RWPE1 (cell line): ENCODE measurements at regions not wholly inside any gene's neighbourhood (a gene's known extent, or its start where the extent isn't known, plus 50 kb on each side); places are given as distances from the start of the nearest gene placed in this dataset.

Experiments
- CTCF ChIA-PET: fragments of 350-600 bp; sonication (Branson Sonifier 250); formaldehyde crosslinking; extraction: SDS; loops from one replicate; lab custom pipeline; 2021; lab: Yijun Ruan, JAX
- POLR2A ChIA-PET: fragments of 400-600 bp; formaldehyde crosslinking; extraction: SDS; loops from one replicate; lab custom pipeline; 2020; ENCODE audit warnings: antibody characterized with exemption; ENCODE audit not compliant: low non-redundant PET; lab: Yijun Ruan, JAX
- DNase-seq: peaks from one replicate; pipeline ENCODE4 v3.0.0; 2012; ENCODE audit warnings: low spot score
- H3K27ac ChIP-seq: fragments of 450-650 bp; 2 replicates; pipeline ENCODE4 v1.5.1; 2017
- CTCF ChIP-seq: fragments of 450-650 bp; conservative IDR thresholded peaks from 2 replicates; pipeline ENCODE4 v1.5.1; 2017; ENCODE audit warnings: low read depth, mild to moderate bottlenecking

GRCh38 chr1:80462006-80462405, 1338.7 kb upstream of the ADGRL2 start:
- CTCF ChIA-PET = no interaction called here
- DNase-seq = no peak
- POLR2A ChIA-PET = no interaction called here
- no peak overlapping the region for H3K27ac ChIP-seq
- no peak for TF ChIP-seq CTCF

GRCh38 chr1:80457409-80457808, 1343.3 kb upstream of the ADGRL2 start:
- no peak overlapping the region for H3K27ac ChIP-seq
- no peak for TF ChIP-seq CTCF
- POLR2A ChIA-PET = no interaction called here
- DNase-seq = no peak
- CTCF ChIA-PET = interaction anchor here (0.7 kb wide), 1 partner anchor 1341 kb away, joined by 3 read pairs; no protein-coding TSS in a partner anchor

GRCh38 chr1:80453775-80454174, 1347.0 kb upstream of the ADGRL2 start:
- CTCF ChIA-PET = interaction anchor here (0.6 kb wide), 1 partner anchor 1250 kb away, joined by 4 read pairs; no protein-coding TSS in a partner anchor

GRCh38 chr1:80450711-80451110, 1350.0 kb upstream of the ADGRL2 start:
- no peak for TF ChIP-seq CTCF
- ChIA-PET CTCF (no interaction called here), POLR2A (no interaction called here)
- no peak for DNase-seq
- no peak overlapping the region for H3K27ac ChIP-seq

More at GRCh38 chr1:80453775-80454174, 1347.0 kb upstream of the ADGRL2 start:
- TF ChIP-seq CTCF = no peak
- POLR2A ChIA-PET = no interaction called here
- no peak for DNase-seq
- no peak overlapping the region for H3K27ac ChIP-seq

GRCh38 chr1:80448081-80448480, 1352.7 kb upstream of the ADGRL2 start:
- TF ChIP-seq CTCF = no peak
- ChIA-PET POLR2A (no interaction called here), CTCF (no interaction called here)
- DNase-seq = no peak
- H3K27ac ChIP-seq = no peak overlapping the region

- H3K27ac ChIP-seq = no peak overlapping the region
- ChIA-PET CTCF (no interaction called here), POLR2A (no interaction called here)
- TF ChIP-seq CTCF = no peak
- DNase-seq = no peak
Measured at GRCh38 chr1:80447526-80447925, 1353.2 kb upstream of the ADGRL2 start.
